Fibroblast of gingiva (primary cell): ENCODE measurements at regions not wholly inside any gene's neighbourhood (a gene's known extent, or its start where the extent isn't known, plus 50 kb on each side); places are given as distances from the start of the nearest gene placed in this dataset.
"Not testable (repeated sequence)": the region's sequence is repeated elsewhere in the genome, so short reads cannot be mapped to it uniquely, and the experiment has no call there.

Source experiments
- DNase-seq: peaks from one replicate; pipeline ENCODE4 v3.0.0-alpha.2; 2011; ENCODE audit warnings: low read depth

DNA sequence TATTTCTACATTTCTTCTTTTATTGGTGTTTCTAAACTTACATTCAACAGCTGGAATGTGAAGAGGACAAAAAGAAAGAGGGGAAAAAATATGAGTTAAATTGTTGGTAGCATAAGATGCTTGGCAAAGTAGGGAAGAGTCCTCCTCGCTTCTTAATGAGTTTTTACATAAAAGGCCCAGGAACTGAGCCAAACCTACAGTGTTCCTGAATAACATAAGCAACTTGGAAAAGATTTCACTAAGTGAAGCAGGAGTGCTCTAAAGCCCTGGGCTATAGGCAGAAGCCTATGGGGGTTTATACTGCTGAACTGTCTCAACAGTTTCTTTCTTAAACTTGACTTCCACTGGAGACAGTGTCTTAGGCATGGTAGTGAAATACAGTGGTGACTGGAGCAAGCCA, 115.0 kb upstream of the USP25 start:
- DNase-seq, result no peak

DNA sequence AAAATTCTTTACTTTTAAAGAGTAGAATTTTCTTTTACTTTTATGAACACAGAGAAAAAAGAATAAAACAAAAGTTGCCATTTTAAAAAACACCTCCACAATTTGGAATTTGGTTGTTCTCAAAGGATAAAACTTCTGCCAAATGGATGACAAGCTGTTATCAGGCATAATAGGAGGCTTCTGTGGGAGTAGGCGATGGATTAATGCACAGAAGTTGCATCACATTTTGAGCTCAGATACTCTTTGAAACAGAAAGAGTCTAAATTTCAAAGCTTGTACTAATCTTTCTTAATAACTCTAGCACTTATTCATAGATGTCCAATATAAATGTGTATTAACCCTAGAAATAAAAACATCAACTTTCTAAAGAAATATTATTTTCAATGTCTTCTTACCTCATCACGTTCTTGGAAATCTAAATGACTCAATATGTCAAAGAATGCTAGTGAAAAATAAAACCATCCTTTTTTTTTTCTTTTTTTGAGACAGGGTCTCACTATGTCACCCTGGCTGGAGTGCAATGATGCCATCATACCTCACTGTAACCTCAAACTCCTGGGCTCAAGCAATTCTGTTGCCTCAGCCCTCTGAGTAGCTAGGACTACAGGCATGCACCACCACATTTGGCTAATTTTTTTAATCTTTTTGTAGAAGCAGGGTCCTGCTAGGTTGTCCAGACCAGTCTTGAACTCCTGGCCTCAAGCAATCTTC, 112.8 kb upstream of the USP25 start:
- DNase-seq, result no peak

DNA sequence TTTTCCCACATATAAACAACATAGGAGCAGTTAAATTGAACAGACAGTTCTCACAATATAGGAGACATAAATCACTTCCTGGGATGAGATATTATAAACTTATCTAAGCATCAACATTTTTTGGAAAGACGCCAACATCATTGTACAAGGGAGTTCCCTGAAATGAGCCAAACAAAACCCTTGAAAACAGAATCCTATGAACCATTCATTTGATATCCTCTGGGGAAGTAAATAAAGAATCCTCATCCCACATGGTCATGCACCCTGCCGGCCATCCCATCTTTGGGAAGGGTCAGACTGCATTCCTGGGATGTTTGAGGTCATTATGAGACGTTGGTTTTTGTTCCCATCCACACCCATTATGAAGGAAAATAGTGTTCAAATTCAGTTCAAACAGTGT, 111.8 kb upstream of the USP25 start:
- peak; percentile 16 for DNase-seq

DNA sequence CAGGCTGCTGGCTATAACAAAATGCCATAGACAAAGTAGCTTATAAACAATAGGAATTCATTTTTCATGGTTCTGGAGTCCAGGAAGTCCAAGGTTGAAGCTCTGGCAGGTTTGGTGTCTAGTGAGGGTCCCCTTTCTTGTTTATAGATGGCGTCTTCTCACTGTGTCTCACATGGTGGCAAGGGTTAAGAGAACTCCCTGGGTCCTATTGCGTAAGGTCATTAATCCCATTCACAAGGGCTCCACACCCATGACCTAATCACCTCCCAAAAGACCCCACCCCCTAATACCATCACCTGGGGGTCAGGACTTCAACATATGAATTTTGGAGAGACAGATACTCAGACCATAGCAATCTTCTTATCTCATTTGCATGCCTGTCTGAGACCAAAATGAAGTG, 108.9 kb upstream of the USP25 start:
- no peak for DNase-seq

DNA sequence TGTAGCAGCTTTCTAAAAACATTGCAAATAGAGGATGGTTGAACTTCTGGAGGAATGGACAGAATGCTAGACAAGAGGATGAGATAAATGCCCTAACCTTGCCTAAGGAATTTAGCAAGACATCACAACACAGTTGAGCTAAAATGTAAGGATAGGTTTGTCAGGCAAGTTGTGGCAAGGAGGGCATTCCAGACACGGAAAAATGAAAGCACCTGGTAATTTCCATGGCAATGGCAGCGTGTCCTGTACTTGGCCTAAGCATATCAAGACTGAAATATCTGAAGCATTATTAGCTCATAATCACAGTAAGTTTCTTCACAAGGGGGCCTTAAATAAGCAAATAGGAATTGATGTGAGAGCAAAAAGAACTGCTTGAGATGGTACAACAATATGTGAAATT, 105.1 kb upstream of the USP25 start:
- DNase-seq, result no peak

DNA sequence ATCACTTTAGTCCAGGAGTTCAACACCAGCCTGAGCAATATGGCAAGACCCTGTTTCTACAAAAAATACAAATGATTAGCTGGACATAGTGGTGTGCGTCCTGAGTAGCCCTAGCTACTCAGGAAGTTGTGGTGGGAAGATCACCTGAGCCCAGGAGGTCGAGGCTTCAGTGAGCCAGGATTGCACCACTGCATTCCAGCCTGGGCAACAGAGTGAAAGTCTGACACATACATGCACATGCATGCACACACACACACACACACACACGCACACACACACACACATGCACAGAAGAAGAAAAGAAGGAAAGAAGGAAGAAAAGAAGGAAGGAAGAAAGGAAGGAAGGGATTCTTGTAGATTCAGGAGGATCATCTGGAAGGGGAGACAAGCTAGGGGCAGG, 104.4 kb upstream of the USP25 start:
- no peak for DNase-seq

DNA sequence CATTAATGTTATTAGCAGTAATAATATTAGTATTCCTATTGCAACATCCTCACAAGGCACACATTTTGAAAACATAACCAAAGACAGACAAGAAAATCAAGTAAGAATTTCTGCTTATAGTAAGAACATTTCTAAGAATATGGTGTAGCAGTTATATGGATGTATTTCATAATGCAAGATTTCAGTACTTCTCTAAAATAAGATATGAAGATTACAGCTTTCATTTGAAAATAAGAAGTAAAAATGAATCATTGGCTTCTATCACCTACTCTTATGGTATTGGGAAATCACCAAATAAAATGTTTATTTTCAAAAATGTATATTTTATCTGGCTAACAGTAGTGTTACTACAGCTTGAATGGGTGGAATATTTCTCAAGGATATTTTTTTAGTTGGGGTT, 103.8 kb upstream of the USP25 start:
- no peak for DNase-seq

DNA sequence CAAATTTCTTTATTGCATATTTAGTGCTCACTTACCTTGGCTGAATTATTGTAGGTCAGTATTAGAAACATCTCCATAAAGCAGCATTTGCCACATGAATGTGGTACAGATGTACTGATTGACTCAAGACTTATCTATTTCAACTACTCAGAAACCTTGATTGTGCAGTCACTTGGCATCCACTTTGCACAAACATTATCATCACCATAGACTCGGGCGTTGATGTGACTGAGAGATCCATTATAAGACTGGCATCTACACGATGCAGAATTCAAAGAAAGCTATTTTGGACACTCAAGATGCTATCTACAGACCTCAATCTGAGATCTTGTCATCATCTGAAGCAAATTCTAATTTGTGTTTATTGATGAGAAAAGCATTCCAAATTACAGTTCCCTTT, 102.8 kb upstream of the USP25 start:
- no peak for DNase-seq

DNA sequence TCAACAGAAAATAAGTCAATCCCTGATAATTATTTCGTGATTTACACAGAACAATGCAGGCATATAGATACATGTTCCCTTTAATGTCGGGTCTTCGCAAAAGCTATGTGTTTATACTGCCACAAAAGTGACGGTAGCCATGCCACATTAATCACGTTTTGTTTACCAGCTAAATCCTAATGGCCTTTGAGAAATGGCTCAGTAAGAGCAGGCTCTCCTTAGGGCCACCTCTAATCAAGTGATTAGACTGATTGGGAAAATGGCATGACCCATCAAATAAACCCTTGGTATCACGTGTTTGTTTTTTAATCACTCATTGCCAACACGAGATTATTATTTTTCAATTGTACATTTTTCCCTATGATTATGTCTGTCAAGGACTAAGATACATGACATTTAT, 102.0 kb upstream of the USP25 start:
- DNase-seq, result no peak

DNA sequence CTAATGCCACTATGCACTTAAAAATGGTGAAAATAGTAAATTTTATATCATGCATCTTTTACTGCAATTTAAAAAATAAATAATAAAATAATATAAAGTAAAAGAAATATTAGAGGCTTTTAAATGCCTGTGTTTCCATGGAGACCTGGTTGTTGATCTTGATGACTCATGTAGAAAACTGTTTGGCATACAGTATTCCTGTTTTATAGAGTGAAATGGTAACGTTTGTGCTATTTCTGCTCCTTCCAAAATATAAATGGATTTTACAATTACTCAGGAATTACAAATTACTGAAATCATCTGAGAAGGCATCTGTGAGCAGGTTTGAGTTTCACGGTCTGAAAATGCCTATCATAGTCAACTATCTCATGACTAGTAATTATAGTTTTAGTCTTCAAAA, 98.4 kb upstream of the USP25 start:
- peak; percentile 62 for DNase-seq

DNA sequence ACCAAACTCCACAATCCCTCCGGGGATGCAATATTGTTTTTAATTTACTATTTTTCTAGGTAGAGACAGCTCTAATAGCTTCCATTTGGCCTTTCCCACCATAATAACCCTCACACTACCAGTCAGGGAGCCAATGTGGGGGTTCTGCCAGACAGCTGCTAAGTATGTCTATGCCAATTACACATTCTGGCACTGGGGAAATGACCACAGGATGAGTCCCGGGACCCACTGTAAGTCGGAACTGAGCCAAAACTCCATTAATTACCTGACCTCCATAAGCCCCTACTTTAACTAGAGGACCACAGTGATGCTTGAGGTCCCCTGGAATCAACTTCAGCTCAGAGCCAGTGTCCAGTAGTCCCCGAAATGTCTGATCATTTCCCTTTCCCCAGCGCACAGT, 95.2 kb upstream of the USP25 start:
- not testable (repeated sequence) for DNase-seq

DNA sequence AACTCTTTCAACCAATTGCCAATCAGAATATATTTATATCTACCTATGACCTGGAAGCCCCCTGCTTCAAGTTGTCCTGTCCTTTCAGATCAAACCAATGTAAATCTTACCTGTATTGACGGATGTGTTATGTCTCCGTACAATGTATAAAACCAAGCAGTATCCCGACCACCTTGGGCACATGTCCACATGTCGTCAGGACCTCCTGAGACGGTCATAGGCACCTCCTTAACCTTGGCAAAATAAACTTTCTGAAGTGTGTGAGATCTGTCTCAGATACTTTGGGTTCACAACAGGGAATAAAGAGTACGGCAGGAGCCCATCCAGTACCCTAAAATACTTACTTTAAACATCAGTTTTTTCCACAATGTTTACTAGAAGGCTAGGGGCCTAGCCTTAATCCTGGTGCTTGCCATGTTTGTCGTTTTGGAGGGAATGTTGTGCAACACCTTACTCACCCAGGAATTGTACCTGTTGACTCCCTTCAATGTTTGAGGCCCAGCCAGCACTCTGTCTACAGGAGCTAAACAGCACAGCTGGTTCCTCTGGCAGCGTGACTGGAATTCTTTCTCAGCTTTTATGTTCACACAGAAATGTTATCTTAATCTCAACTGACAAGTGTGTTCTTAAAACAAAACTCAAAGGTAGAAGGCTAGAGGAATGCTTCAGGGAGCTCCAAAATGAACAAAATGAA, 90.8 kb upstream of the USP25 start:
- no peak for DNase-seq

DNA sequence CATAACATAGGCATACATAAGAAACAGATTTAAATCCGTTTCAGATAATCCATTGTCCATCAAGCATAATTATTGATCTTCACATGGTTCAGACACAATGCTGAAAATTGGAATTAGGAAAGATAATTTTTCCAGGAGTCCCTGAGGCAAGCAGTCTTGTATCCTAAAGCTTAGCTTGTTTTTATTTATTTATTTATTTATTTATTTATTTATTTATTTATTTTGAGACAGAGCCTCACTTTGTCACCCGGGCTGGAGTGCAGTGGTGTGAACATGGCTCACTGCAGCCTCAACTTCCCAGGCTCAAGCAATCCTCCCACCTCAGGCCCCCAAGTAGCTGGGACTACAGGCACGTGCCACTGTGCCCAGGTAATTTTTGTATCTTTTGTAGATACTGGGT, 89.7 kb upstream of the USP25 start:
- DNase-seq, result not testable (repeated sequence)

DNA sequence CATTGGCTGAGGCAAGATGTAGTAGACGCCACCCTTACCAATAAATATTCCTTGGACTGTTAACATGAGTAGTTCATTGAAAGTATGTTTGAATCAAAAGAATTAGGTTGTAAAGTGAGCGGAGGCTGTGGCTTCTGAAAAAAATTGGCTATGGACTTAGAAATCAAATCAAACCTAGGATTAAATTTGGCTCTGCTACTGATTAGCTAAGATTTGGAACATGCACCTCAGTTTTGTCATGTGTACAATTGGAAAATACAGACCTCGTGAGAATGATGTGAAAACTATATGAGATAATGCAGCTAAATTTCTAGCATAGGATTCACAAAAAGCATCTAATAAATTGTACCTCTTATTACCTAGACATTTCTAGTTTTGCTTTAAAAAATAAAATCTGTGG, 85.3 kb upstream of the USP25 start:
- DNase-seq, result no peak

DNA sequence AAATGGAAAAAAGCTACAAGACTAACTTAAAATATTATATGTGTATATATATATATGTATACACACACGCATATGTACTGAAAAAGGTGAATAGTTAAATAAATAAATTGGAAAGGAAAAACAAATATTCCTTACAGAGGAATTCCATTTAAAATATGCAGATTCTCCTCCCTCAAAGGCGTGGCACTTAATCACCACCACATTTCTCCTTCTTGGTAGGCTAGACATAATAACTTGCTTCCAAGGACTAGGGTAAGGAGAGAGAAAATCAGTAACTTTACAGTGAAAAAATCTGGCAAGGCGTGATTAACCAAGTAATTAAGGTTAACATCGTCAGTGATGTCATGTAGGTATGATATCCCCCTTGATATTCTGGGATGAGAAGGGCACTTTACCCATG, 84.0 kb upstream of the USP25 start:
- DNase-seq, result no peak

DNA sequence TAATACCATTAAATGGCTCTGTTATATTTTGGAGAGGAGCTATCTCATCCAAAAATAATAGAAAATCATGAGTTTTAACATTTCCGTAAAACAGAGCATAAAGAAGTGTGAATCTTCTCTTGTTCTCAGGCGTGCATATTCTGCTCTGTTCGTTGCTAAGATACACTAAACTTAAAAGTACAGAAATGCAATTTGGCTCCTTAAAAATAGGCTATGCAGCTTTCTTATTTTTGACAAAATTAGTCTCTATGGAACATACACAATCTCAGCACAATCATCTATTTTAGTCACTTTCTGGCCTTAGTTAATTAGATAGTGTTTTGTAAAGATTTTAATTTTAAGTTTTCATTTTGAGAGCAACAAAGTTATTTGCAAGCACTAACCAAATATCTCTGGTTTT, 79.0 kb upstream of the USP25 start:
- DNase-seq, result no peak

DNA sequence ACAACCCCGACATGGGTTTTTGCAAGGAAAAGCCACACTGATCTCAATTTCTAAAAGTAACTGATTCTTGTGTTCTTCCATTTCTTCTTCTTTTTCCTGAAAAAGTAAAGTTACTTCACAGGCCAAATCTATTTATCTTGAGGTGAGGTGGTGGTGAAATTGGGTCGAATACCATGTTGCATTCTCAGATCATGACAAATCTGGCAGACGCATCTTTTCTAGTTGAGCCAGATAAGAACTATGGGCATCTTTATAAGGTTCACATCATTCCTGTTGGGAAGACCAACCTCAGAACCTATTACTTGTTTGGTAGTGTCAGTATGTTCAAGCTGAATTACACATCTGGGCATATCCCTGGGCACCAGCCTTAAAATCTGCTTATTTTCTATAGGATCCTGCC, 78.6 kb upstream of the USP25 start:
- DNase-seq, result no peak

DNA sequence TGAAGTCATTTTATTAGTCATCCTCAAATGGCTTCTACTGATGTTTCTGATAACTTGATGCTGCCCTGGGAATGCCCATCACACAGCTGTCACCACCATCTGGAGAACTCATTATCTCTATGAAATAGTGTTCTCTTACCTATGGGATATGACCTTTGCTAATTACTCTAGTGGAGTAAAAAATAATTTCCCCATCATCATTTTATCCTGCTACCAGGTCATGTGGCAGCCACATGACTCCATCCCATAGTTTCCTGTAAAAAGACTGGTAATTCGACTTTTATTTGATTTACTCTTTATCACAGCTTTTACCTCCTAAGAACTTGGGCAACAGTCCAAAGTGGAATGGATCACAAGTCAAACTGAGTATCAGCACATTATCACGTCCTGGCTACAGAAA, 76.1 kb upstream of the USP25 start:
- DNase-seq, result no peak

DNA sequence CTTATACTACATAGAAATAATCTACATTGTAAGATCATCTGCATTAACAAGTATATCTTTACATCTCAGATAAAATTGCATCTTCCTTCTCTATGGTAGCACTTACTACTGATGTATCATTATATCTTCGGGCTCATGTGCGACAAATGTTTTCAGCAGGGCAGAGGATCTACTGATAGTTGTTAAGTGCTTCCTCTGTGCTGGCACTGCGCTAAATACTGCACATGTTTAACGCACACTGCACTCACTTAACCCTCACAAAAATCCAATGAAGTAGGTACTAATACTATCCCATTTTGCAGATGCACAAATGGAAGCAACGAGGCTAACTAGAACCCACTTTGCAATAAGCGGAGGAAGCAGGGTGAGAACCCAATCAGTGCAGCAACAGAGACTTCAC, 75.6 kb upstream of the USP25 start:
- DNase-seq, result no peak

DNA sequence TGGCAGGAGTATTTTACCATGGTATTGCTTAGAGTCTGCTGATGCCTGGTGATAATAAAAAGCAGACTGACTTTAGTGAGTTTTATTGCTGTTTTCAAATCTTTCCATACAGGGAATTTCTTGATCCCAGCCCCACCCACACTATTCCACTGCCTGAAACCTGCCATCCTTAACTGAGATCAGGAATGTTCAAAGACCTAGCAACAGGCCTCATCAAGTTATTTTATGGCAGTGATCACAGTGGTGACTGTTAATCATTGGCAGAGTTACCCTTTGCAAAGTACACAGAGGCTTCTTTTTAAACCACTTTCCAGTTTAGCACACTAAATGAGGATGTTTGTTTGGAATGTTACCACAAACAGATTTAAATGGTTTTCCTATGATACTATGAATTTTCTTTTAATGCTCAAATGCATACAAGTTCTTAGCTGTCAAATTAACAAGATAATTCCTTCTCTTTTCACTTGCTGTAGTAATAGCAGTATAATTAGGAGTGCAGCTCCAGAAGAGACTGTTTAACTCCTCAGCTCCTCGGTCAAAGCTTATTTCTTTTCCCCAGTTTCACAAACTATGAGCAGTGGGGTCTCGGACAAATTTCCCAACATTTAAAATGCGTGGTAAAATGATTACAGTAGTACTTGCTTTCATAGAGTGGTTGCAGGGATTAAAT, 69.9 kb upstream of the USP25 start:
- no peak for DNase-seq

DNA sequence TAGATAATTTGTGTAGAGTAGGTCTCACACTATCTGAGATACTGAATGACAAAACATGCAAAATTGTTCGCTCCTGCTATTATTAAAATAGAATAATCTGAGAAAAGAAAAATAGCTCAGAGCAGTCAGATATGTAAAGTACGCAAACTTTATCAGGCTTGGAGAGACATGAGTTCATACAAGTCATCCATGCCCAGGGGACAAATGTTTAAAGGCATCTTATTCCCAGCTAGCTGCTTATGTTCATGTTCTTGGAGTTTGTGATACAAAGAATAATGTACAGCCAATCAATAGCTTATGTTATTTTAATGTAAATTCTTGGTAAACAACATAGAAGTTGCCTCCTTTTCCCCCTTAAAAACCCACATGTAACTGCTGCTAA, 69.4 kb upstream of the USP25 start:
- no peak for DNase-seq

DNA sequence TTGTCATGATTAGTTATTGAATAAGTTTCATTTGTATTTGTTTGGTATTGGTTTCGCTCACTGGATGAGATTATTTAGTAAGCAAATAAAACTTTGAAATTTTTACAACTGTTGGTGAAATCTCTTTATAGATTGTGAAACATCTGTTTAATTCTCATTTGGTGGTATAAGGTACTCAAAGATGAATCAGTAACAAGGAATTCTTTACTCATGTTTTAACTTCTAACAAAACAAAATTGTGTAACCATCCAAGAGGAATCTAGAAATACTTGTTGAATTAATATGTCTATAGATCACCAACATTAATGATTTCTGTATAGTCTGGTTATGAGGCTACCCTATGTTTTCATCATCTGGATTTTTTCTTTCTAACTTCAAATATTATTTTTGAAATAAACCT, 62.8 kb upstream of the USP25 start:
- DNase-seq, result peak; percentile 65

DNA sequence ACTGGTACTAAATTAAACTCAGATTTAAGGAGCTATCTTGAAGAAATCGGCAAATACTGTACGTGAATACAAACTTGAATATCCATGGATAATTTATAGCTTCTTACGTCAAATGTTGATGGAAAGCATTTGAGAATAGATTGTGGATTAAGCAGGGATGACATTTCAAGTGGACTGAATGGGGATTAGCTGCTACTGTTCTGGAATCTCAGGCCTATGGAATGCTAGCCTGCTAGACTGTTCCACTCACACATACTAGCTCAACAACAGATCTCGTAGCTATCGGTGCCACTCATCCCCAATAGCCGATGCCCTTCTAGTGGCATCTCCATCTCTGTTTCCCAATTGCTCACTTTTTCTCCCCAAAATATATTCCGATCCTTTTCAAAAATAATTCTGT, 62.0 kb upstream of the USP25 start:
- DNase-seq, result no peak

DNA sequence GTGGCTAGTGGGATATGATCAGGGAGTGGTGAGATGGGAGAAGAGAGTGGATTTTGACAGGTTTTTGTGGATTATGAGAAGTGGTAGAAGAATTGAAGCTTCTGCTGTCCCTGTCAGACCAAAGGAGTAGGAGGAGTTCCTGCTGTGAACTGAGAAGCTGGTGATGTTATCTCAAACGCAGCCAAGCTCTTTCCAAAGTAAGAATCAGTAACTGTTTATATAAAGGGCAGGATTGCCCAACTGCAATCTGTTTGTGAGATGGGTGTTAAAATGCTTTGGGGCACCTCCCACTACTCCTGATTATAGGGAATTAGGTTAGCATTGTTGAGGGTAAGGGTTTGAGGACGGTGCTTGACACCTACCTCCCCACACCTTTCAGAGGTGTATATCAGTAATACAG, 60.5 kb upstream of the USP25 start:
- peak; percentile 47 for DNase-seq
